ENCODE measurements at regions not wholly inside any gene's neighbourhood (a gene's known extent, or its start where the extent isn't known, plus 50 kb on each side); places are given as distances from the start of the nearest gene placed in this dataset.

DNA sequence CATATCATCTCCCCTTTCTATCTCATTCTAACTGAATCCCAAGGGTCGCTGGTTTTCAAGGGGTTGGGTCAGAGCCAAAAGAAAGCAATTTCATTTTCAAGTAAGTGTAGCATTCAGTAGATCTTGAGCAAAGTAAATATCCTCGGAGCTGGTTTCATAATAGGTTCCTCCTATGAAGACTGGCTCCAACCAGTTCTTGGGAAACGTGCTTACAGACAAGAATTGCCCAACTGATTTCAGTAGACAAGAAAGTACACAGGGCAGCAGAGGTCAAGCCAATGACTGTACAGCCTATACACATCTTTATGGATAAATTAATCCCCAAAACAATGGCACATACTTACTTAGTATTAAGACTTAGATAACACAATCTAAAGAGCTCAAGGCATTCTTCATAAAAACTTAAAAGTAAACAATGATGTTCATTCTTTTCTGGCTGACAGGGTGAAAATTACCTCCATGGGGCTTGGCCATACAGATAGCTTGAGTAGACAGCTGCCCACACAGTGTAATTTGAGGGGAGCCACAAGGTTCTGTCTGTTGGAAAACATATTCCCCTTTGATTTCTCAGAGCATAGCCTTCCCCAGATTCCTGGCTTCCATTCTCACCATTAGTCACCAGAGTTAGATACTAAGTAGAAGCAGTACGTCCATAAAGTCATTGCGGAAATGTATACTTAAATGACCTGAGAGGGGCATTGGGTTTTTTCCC lies 163.9 kb downstream of the ARRDC3 start:
- TF ChIP-seq, protein P1, sequence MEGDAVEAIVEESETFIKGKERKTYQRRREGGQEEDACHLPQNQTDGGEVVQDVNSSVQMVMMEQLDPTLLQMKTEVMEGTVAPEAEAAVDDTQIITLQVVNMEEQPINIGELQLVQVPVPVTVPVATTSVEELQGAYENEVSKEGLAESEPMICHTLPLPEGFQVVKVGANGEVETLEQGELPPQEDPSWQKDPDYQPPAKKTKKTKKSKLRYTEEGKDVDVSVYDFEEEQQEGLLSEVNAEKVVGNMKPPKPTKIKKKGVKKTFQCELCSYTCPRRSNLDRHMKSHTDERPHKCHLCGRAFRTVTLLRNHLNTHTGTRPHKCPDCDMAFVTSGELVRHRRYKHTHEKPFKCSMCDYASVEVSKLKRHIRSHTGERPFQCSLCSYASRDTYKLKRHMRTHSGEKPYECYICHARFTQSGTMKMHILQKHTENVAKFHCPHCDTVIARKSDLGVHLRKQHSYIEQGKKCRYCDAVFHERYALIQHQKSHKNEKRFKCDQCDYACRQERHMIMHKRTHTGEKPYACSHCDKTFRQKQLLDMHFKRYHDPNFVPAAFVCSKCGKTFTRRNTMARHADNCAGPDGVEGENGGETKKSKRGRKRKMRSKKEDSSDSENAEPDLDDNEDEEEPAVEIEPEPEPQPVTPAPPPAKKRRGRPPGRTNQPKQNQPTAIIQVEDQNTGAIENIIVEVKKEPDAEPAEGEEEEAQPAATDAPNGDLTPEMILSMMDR (IDR thresholded peaks at IDR 0.05) = no peak
- TF ChIP-seq POLR2A (IDR thresholded peaks at IDR 0.05) (no peak), POLR2AphosphoS5 (IDR thresholded peaks at IDR 0.05) (peak; percentile 42 to 76), EP300 (IDR thresholded peaks at IDR 0.05) (peak in 1 of 4 donors; percentile 87)

All from upper lobe of left lung (tissue), 4 donors.